Activated CD8-positive, alpha-beta T cell treated with anti-CD3 and anti-CD28 coated beads for 36 hours (primary cell): ENCODE measurements at regions not wholly inside any gene's neighbourhood (a gene's known extent, or its start where the extent isn't known, plus 50 kb on each side); places are given as distances from the start of the nearest gene placed in this dataset.
"Not testable (repeated sequence)": the region's sequence is repeated elsewhere in the genome, so short reads cannot be mapped to it uniquely, and the experiment has no call there.

Experiments used
- ATAC-seq: fragments of 200-7000 bp; cut with Tn5 transposase; one replicate; pipeline ENCODE4 v1.10.0; 2021; ENCODE audit warnings: mild to moderate bottlenecking, moderate library complexity
- CTCF ChIA-PET: fragments of 350-600 bp; sonication (Branson Sonifier 250); formaldehyde crosslinking; loops from one replicate; lab custom pipeline; 2021; ENCODE audit warnings: antibody characterized with exemption; lab: Charles Lee
- POLR2A ChIA-PET: fragments of 350-600 bp; sonication (Branson Sonifier 250); formaldehyde crosslinking; loops from one replicate; lab custom pipeline; 2021; ENCODE audit warnings: antibody characterized with exemption; lab: Charles Lee
- DNase-seq: peaks from one replicate; pipeline ENCODE4 v3.0.0-alpha.2; 2020
- H3K27ac Mint-ChIP-seq: one replicate; pipeline ENCODE4 v1.8.0; 2021; ENCODE audit warnings: mild to moderate bottlenecking, mixed read lengths
- H3K27me3 Mint-ChIP-seq: one replicate; pipeline ENCODE4 v1.8.0; 2021; ENCODE audit warnings: mixed read lengths
- H3K36me3 Mint-ChIP-seq: one replicate; pipeline ENCODE4 v1.8.0; 2021; ENCODE audit warnings: low read depth, mixed read lengths
- H3K4me1 Mint-ChIP-seq: one replicate; pipeline ENCODE4 v1.8.0; 2021; ENCODE audit warnings: low read depth, mixed read lengths
- H3K4me3 Mint-ChIP-seq: one replicate; pipeline ENCODE4 v1.8.0; 2021; ENCODE audit warnings: mild to moderate bottlenecking, moderate library complexity, mixed read lengths
- H3K9me3 Mint-ChIP-seq: one replicate; pipeline ENCODE4 v1.8.0; 2021; ENCODE audit warnings: mixed read lengths
- CTCF ChIP-seq: fragments of 200-600 bp; IDR thresholded peaks from one replicate; pipeline ENCODE4 v1.8.0; 2022; ENCODE audit warnings: antibody characterized with exemption, mild to moderate bottlenecking
- intact Hi-C: fragments of 100-400 bp; cut with micrococcal nuclease; formaldehyde crosslinking; loops from one replicate; pipeline ENCODE4 v1.10.0; 2022

GRCh38 chr6:8940356-8940755, 505.0 kb upstream of the SLC35B3 start:
- H3K4me1 Mint-ChIP-seq = no peaks in the 10 kb centered on the region

GRCh38 chr6:8939615-8940014, 504.3 kb upstream of the SLC35B3 start:
- H3K27me3 Mint-ChIP-seq = peaks cover 2% of the 10 kb centered on the region
- H3K4me3 Mint-ChIP-seq = no peak overlapping the region
- no peak for TF ChIP-seq CTCF
- POLR2A ChIA-PET = no interaction called here
- no peaks in the 10 kb centered on the region for H3K36me3 Mint-ChIP-seq
- CTCF ChIA-PET = no interaction called here
- H3K4me1 Mint-ChIP-seq = no peaks in the 10 kb centered on the region
- no peak for DNase-seq
- intact Hi-C loops = no loop called here
- H3K27ac Mint-ChIP-seq = no peak overlapping the region
- H3K9me3 Mint-ChIP-seq = no peaks in the 10 kb centered on the region
- ATAC-seq = no peak

More at GRCh38 chr6:8940356-8940755, 505.0 kb upstream of the SLC35B3 start:
- TF ChIP-seq CTCF = no peak
- POLR2A ChIA-PET = no interaction called here
- intact Hi-C loops = no loop called here
- ATAC-seq = no peak
- no peak for DNase-seq
- Mint-ChIP-seq H3K27ac (no peak overlapping the region), H3K4me3 (no peak overlapping the region), H3K36me3 (no peaks in the 10 kb centered on the region), H3K9me3 (no peaks in the 10 kb centered on the region), H3K27me3 (peaks cover 2% of the 10 kb centered on the region)
- CTCF ChIA-PET = no interaction called here

DNA sequence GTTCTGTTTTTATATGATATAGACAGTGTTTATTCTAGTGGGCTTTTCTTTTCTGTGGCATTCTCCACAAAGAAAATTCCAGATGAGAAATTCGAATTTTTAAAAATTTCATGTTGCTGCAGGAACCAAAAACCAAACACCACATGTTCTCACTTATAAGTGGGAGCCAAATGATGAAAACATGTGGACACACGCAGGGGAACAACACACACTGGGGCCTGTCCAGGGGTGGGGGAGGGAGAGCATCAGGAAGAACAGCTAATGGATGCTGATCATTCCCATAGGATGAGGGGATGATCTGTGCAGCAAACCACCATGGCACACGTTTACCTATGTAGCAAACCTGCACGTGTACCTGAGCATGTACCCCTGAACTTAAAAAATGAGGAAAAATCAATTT, 499.0 kb upstream of the SLC35B3 start:
- Mint-ChIP-seq H3K36me3 (no peaks in the 10 kb centered on the region), H3K9me3 (no peaks in the 10 kb centered on the region), H3K27me3 (peaks cover 2% of the 10 kb centered on the region), H3K27ac (no peak overlapping the region), H3K4me1 (no peaks in the 10 kb centered on the region), H3K4me3 (no peak overlapping the region)
- no peak for ATAC-seq
- no peak for TF ChIP-seq CTCF
- POLR2A ChIA-PET = no interaction called here
- no peak for DNase-seq
- CTCF ChIA-PET = no interaction called here
- intact Hi-C loops = no loop called here

GRCh38 chr6:8930009-8930408, 494.7 kb upstream of the SLC35B3 start:
- Mint-ChIP-seq H3K27me3 (no peaks in the 10 kb centered on the region), H3K4me1 (no peaks in the 10 kb centered on the region), H3K4me3 (no peak overlapping the region), H3K27ac (no peak overlapping the region), H3K9me3 (no peaks in the 10 kb centered on the region), H3K36me3 (no peaks in the 10 kb centered on the region)
- no peak for ATAC-seq
- DNase-seq = no peak
- intact Hi-C loops = no loop called here
- POLR2A ChIA-PET = no interaction called here
- TF ChIP-seq CTCF = no peak
- CTCF ChIA-PET = no interaction called here

DNA sequence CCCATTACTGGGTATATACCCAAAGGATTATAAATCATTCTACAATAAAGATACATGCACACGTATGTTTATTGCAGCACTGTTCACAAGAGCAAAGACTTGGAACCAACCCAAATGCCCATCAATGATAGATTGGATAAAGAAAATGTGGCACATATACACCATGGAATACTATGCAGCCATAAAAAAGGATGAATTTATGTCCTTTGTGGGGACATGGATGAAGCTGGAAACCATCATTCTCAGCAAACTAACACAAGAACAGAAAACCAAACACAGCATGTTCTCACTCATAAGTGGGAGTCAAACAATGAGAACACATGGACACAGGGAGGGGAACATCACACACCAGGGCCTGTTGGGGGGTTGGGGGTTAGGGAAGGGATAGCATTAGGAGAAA, 484.9 kb upstream of the SLC35B3 start:
- H3K27me3 Mint-ChIP-seq, H3K4me3 Mint-ChIP-seq, ATAC-seq, intact Hi-C loops, DNase-seq, H3K4me1 Mint-ChIP-seq, H3K27ac Mint-ChIP-seq, CTCF ChIA-PET, H3K9me3 Mint-ChIP-seq, H3K36me3 Mint-ChIP-seq, POLR2A ChIA-PET: not testable (repeated sequence)

DNA sequence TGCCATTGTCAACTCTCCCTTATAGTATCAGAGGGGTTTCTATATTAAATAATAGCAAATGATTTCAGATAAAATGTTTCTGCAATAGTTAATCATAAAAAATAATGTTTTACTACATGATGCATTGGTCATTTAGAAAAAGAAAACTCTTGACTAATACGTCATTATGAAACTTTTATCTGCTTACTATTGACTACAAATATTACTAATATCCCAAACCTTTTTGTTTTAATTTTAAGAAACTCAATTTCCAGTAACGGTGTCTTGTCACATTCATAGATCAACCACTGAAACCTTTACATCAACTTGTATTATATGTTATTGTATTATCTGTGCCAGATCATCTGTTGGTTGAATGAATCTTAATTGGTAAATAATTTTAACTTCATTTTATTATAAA, 482.9 kb upstream of the SLC35B3 start:
- CTCF ChIA-PET = no interaction called here
- Mint-ChIP-seq H3K4me3 (no peak overlapping the region), H3K4me1 (no peaks in the 10 kb centered on the region), H3K36me3 (no peaks in the 10 kb centered on the region), H3K27me3 (no peaks in the 10 kb centered on the region), H3K27ac (no peak overlapping the region), H3K9me3 (peaks cover 5% of the 10 kb centered on the region)
- ATAC-seq = no peak
- POLR2A ChIA-PET = no interaction called here
- TF ChIP-seq CTCF = no peak
- intact Hi-C loops = no loop called here
- DNase-seq = no peak
